K562 (cell line): ENCODE measurements at regions not wholly inside any gene's neighbourhood (a gene's known extent, or its start where the extent isn't known, plus 50 kb on each side); places are given as distances from the start of the nearest gene placed in this dataset.

Experiments
- ATAC-seq: fragments of 200-7000 bp; cut with Tn5 transposase; 3 replicates; pipeline ENCODE4 v1.9.1; 2020; ENCODE audit warnings: moderate library complexity
- BruUV-seq: library from RNA; stranded (reverse); fragments of 400-500 nt; replicated peaks from 2 replicates; lab custom pipeline; 2021; lab: Mats Ljungman, UMichigan
- CTCF ChIA-PET: fragments of 300-600 bp; formaldehyde crosslinking; extraction: SDS; loops from one replicate; lab custom pipeline; 2021; ENCODE audit warnings: low intra/inter-chr PET ratio; lab: Yijun Ruan, JAX
- POLR2A ChIA-PET: fragments of 300-600, 350-650 bp; sonication (Branson Sonifier 250); formaldehyde crosslinking; extraction: SDS; loops from one replicate; lab custom pipeline; 2021; ENCODE audit warnings: antibody characterized with exemption, inconsistent platforms; lab: Yijun Ruan, JAX
- DNase-seq, 4 experiments: peaks; one replicate each; pipeline versions ENCODE4 v3.0.0 to v3.0.0-alpha.2; 2011 to 2018; ENCODE audit warnings: low spot score in 3 of 4, mixed read lengths in 3 of 4; ENCODE audit errors: extremely low read depth in 1 of 4
- FAIRE-seq: peaks from 2 replicates; lab custom pipeline; 2011; peaks lifted over from hg19 to GRCh38; lab: Jason Lieb, UNC
- H2AFZ ChIP-seq: 2 replicates; pipeline ENCODE4 v1.6.0; 2011; ENCODE audit warnings: low read depth, low read length, control low read depth, inconsistent platforms
- H3K27ac ChIP-seq: fragments of 200-600 bp; 3 replicates; pipeline ENCODE4 v1.8.0; 2011; ENCODE audit warnings: low read depth, mild to moderate bottlenecking, control low read depth, inconsistent platforms, low read length, moderate library complexity, mixed read lengths; ENCODE audit errors: extremely low read depth
- H3K27me3 ChIP-seq, 2 experiments: fragments of 300-600 bp in 1 of 2; 2 replicates in 1 of 2; 3 replicates in 1 of 2; pipeline versions ENCODE4 v1.6.0 to v1.8.0; 2011; ENCODE audit warnings: inconsistent platforms in 2 of 2, low read length in 2 of 2, mild to moderate bottlenecking in 1 of 2, mixed read lengths in 1 of 2, moderate library complexity in 1 of 2; ENCODE audit not compliant: control insufficient read depth in 2 of 2, insufficient read depth in 2 of 2
- H3K36me3 ChIP-seq: fragments of 300-600 bp; 3 replicates; pipeline ENCODE4 v1.8.0; 2011; ENCODE audit warnings: mild to moderate bottlenecking, low read length, inconsistent platforms; ENCODE audit not compliant: control insufficient read depth, insufficient read depth
- H3K4me1 ChIP-seq, 2 experiments: fragments of 200-600 bp in 1 of 2; replicated peaks in 1 of 2; 2 replicates in 1 of 2; 3 replicates in 1 of 2; pipeline versions ENCODE4 v1.5.1 to v1.8.0; 2011; ENCODE audit warnings: inconsistent platforms in 2 of 2, low read length in 2 of 2, mild to moderate bottlenecking in 1 of 2, mixed read lengths in 1 of 2, moderate library complexity in 1 of 2; ENCODE audit not compliant: control insufficient read depth in 2 of 2, insufficient read depth in 2 of 2
- H3K4me2 ChIP-seq: 2 replicates; pipeline ENCODE4 v1.6.1; 2011; ENCODE audit warnings: low read length, control low read depth, inconsistent platforms, mixed read lengths; ENCODE audit not compliant: insufficient read depth
- H3K4me3 ChIP-seq: fragments of 200-600 bp; sonication (generic), shearing (Covaris generic); 2 replicates; pipeline ENCODE4 v1.5.1; 2016; ENCODE audit warnings: control low read depth, inconsistent platforms
- H3K79me2 ChIP-seq: fragments of 200-600 bp; 3 replicates; pipeline ENCODE4 v1.8.0; 2011; ENCODE audit warnings: low read length, inconsistent platforms; ENCODE audit not compliant: control insufficient read depth, insufficient read depth
- H3K9ac ChIP-seq, 2 experiments: 2 replicates each; pipeline versions ENCODE4 v1.6.0 to v1.6.1; 2011; ENCODE audit warnings: low read depth in 2 of 2, low read length in 2 of 2, control low read depth in 1 of 2, inconsistent platforms in 1 of 2, mild to moderate bottlenecking in 1 of 2, mixed read lengths in 1 of 2; ENCODE audit not compliant: insufficient read depth in 1 of 2
- H3K9me1 ChIP-seq: one replicate; pipeline ENCODE4 v1.6.0; 2011; ENCODE audit warnings: inconsistent platforms, mild to moderate bottlenecking, low read length, moderate library complexity; ENCODE audit not compliant: control insufficient read depth, insufficient read depth
- H3K9me3 ChIP-seq: replicated peaks from 2 replicates; pipeline ENCODE4 v1.5.1; 2011; ENCODE audit warnings: low read depth, low read length, inconsistent platforms; ENCODE audit not compliant: control insufficient read depth, insufficient read depth
- H4K20me1 ChIP-seq: replicated peaks from 2 replicates; pipeline ENCODE4 v1.6.1; 2011; ENCODE audit warnings: low read length, inconsistent platforms, mixed read lengths; ENCODE audit not compliant: control insufficient read depth, insufficient read depth
- ARID2 ChIP-seq: fragments of 450-650 bp; IDR thresholded peaks from 2 replicates; pipeline ENCODE4 v1.6.1; 2017; ENCODE audit warnings: antibody characterized with exemption, mild to moderate bottlenecking
- CHCHD3 ChIP-seq: fragments of 250-450 bp; sonication (Bioruptor Pico); IDR thresholded peaks from 2 replicates; pipeline ENCODE4 v2.1.2; 2022; ENCODE audit warnings: mild to moderate bottlenecking
- DPF2 ChIP-seq: fragments of 450-650 bp; IDR thresholded peaks from 2 replicates; pipeline ENCODE4 v1.6.1; 2016
- FOXK1 ChIP-seq: sonication (generic); formaldehyde crosslinking; IDR thresholded peaks from 2 replicates; pipeline ENCODE4 v1.8.0; 2022; ENCODE audit warnings: missing genetic modification reagents, mild to moderate bottlenecking, borderline replicate concordance
- KLF1 ChIP-seq: fragments of 450-650 bp; IDR thresholded peaks from 2 replicates; pipeline ENCODE4 v1.6.1; 2016; ENCODE audit warnings: missing genetic modification characterization, missing compliant biosample characterization
- NCOA1 ChIP-seq: fragments of 450-650 bp; IDR thresholded peaks from 2 replicates; pipeline ENCODE4 v1.6.1; 2016; ENCODE audit warnings: low read depth
- TOE1 ChIP-seq, 2 experiments: fragments of 450-650 bp in 1 of 2; sonication (generic) in 1 of 2; formaldehyde crosslinking in 1 of 2; IDR thresholded peaks; 2 replicates each; pipeline versions ENCODE4 v1.7.1 to v1.8.0; 2016 to 2022; ENCODE audit warnings: borderline replicate concordance in 2 of 2, mild to moderate bottlenecking in 2 of 2, antibody characterized with exemption in 1 of 2, inconsistent platforms in 1 of 2, low read depth in 1 of 2, missing genetic modification reagents in 1 of 2, moderate library complexity in 1 of 2
- WGBS: fragments of 100-300 bp; shearing (Covaris generic); methylation state at CpG from one replicate; pipeline ENCODE4 v1.1.6; 2016; ENCODE audit warnings: low coverage, mixed read lengths; ENCODE audit not compliant: insufficient coverage; ENCODE audit errors: missing lambda C conversion rate; 5-methylcytosine and 5-hydroxymethylcytosine counted together
- in situ Hi-C: fragments of 300-500 bp; cut with MboI; formaldehyde crosslinking; loops from 4 replicates; pipeline ENCODE4 v1.15.0; 2018; ENCODE audit warnings: inconsistent platforms, mixed read lengths
- intact Hi-C: fragments of 100-400 bp; cut with micrococcal nuclease; formaldehyde crosslinking; loops from 2 replicates; pipeline ENCODE4 v1.14.2; 2022
- TF ChIP-seq, protein P1 (sequence below): sonication (generic); formaldehyde crosslinking; IDR thresholded peaks from 2 replicates; pipeline ENCODE4 v1.8.0; 2022; ENCODE audit warnings: missing genetic modification reagents, mild to moderate bottlenecking, borderline replicate concordance
- TF ChIP-seq, protein P2 (sequence below): fragments of 450-650 bp; IDR thresholded peaks from 2 replicates; pipeline ENCODE4 v1.6.1; 2016; ENCODE audit warnings: borderline replicate concordance

DNA sequence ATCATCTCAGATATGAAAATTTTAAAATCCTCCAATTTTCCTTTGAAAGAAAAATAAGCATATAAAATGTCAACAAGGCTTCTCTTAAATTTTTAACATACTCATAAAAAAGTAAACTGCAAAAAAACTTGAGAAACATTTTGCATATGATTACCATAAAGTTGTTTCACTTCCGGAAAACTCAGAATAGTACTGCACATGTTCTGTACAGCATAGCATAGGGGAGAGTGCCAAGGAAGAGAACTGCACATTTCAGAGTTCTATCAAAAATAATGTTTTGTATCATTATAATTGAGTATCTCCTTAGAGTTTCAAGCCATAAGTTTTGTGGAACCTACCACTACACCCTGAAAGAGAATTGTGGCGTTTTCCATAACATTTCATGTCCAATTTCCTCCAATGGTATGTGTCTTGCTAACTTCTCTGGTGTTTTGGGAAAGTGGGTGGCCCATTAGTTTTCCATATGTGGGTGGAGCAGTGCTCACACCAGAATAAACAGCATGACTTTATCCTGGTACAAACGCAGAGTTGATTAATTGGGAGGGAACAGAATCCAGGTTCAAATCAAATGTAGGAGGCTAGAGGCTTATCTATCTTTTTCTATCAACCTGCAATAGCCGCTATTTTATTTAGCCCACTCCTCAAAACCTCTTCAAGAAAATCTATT, 430.9 kb downstream of the LMO4 start (continued):
- TF ChIP-seq CHCHD3 (CRISPR knock-in tag): no peak

DNA sequence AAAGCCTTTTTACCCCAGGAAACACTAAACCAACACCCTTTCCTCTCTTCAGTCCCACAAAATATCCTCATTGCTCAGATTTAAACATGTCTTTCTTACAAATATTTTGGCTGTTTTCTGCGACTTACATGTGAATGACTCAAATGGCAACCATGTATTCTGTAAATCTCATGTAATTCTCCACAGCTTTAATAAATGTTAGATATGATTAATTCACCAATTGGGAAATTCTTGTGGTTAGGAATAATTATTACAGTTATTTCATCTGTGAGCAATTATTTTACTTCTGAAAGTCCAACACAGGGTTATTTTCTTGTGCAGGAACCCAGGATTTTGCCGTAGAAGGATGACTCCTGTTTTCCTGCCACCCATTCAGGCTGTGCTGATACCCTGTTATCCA, 431.5 kb downstream of the LMO4 start:
- Histone ChIP-seq H3K4me2 (no peak overlapping the region), H4K20me1 (no peaks in the 10 kb centered on the region), H3K4me1 (no peaks in the 10 kb centered on the region), H3K36me3 (no peaks in the 10 kb centered on the region), H3K27ac (no peak overlapping the region), H3K4me3 (no peak overlapping the region), H3K27me3 (no peaks in the 10 kb centered on the region), H3K9me1 (no peaks in the 10 kb centered on the region), H3K9ac (no peak overlapping the region), H2AFZ (no peak overlapping the region), H3K9me3 (no peaks in the 10 kb centered on the region), H3K79me2 (no peaks in the 10 kb centered on the region)
- no TSS peak for BruUV-seq
- intact Hi-C loops (no loop called here), in situ Hi-C loops (no loop called here)
- DNase-seq (no peak), ATAC-seq (no peak), FAIRE-seq (no peak)
- WGBS: 2% methylated on average over 2 of the region's 2 CpGs
- ChIA-PET CTCF (no interaction called here), POLR2A (no interaction called here)
- TF ChIP-seq, protein P1, sequence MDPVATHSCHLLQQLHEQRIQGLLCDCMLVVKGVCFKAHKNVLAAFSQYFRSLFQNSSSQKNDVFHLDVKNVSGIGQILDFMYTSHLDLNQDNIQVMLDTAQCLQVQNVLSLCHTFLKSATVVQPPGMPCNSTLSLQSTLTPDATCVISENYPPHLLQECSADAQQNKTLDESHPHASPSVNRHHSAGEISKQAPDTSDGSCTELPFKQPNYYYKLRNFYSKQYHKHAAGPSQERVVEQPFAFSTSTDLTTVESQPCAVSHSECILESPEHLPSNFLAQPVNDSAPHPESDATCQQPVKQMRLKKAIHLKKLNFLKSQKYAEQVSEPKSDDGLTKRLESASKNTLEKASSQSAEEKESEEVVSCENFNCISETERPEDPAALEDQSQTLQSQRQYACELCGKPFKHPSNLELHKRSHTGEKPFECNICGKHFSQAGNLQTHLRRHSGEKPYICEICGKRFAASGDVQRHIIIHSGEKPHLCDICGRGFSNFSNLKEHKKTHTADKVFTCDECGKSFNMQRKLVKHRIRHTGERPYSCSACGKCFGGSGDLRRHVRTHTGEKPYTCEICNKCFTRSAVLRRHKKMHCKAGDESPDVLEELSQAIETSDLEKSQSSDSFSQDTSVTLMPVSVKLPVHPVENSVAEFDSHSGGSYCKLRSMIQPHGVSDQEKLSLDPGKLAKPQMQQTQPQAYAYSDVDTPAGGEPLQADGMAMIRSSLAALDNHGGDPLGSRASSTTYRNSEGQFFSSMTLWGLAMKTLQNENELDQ (CRISPR knock-in tag): no peak
- TF ChIP-seq, protein P2, sequence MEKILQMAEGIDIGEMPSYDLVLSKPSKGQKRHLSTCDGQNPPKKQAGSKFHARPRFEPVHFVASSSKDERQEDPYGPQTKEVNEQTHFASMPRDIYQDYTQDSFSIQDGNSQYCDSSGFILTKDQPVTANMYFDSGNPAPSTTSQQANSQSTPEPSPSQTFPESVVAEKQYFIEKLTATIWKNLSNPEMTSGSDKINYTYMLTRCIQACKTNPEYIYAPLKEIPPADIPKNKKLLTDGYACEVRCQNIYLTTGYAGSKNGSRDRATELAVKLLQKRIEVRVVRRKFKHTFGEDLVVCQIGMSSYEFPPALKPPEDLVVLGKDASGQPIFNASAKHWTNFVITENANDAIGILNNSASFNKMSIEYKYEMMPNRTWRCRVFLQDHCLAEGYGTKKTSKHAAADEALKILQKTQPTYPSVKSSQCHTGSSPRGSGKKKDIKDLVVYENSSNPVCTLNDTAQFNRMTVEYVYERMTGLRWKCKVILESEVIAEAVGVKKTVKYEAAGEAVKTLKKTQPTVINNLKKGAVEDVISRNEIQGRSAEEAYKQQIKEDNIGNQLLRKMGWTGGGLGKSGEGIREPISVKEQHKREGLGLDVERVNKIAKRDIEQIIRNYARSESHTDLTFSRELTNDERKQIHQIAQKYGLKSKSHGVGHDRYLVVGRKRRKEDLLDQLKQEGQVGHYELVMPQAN: no peak
- TF ChIP-seq FOXK1 (CRISPR knock-in tag) (no peak), ARID2 (no peak), TOE1 (IDR thresholded peaks at IDR 0.05; ENCODE audit: borderline replicate concordance) (no peak), TOE1 (CRISPR knock-in tag; IDR thresholded peaks at IDR 0.05; ENCODE audit: borderline replicate concordance, low read depth) (no peak), DPF2 (no peak), NCOA1 (no peak), KLF1 (tag) (no peak)
